Left ventricle myocardium inferior (tissue), 1 donor: ENCODE measurements at regions not wholly inside any gene's neighbourhood (a gene's known extent, or its start where the extent isn't known, plus 50 kb on each side); places are given as distances from the start of the nearest gene placed in this dataset.
A peak's percentile ranks its signal among the peaks of the same experiment; 100 is the strongest.

Experiments used
- DNase-seq: peaks from one replicate; pipeline ENCODE4 v3.0.0-alpha.2; 2020
- H3K27ac ChIP-seq: fragments of 200-600 bp; replicated peaks from 2 replicates; pipeline ENCODE4 v1.8.0; 2021
- H3K27me3 ChIP-seq: fragments of 200-600 bp; 2 replicates; pipeline ENCODE4 v1.8.0; 2021; ENCODE audit warnings: low read depth
- H3K36me3 ChIP-seq: fragments of 200-600 bp; 2 replicates; pipeline ENCODE4 v1.8.0; 2021
- H3K4me1 ChIP-seq: fragments of 200-600 bp; 2 replicates; pipeline ENCODE4 v1.8.0; 2021
- H3K4me3 ChIP-seq: fragments of 200-600 bp; 2 replicates; pipeline ENCODE4 v1.8.0; 2021; ENCODE audit warnings: mild to moderate bottlenecking, moderate library complexity
- H3K9me3 ChIP-seq: fragments of 200-600 bp; replicated peaks from 2 replicates; pipeline ENCODE4 v1.8.0; 2021
- intact Hi-C: fragments of 100-400 bp; cut with micrococcal nuclease; formaldehyde crosslinking; loops from one replicate; pipeline ENCODE4 v1.11.0; 2022
- TF ChIP-seq, protein P1 (sequence below): fragments of 200-600 bp; IDR thresholded peaks from 2 replicates; pipeline ENCODE4 v1.8.0; 2021; ENCODE audit warnings: antibody characterized with exemption, mild to moderate bottlenecking, borderline replicate concordance
- donor health status: DM: no; HTN: yes; CAD: no; lungs with severe emphysema.

DNA sequence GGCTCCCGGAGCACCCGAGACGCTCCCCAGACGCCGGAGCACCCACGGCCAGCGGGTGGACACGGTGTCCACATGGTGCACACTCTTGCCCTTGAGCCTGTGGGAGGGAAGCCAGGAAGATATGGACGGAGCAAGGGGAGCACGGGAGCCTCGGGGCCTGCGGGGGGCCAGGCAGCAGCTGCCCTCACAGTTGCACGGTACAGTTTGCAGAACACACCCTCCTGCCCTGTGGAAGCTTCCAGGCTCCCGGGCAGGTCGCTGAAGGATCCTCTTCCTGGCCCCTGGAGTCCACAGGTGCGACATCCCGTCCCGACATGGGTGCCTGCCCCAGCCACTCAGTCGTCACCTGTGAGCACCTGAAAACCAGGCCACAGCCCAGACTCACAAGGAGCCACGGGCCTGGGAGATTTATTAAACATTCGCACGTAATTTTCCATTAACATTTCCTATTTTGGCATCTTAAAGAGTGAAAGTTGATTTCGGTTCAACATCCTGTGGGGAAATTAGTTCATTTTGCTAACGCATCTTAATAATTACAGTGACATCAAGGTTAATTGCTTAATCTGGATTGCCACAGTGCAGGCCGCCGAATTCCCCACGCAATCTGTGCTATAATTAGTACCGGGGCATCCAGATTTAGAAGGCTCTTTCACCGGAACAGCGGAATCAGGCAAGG, 253.3 kb downstream of the BRD1 start:
- H3K36me3 ChIP-seq: no peaks in the 10 kb centered on the region
- H3K27ac ChIP-seq: peak overlapping the region; percentile 91

DNA sequence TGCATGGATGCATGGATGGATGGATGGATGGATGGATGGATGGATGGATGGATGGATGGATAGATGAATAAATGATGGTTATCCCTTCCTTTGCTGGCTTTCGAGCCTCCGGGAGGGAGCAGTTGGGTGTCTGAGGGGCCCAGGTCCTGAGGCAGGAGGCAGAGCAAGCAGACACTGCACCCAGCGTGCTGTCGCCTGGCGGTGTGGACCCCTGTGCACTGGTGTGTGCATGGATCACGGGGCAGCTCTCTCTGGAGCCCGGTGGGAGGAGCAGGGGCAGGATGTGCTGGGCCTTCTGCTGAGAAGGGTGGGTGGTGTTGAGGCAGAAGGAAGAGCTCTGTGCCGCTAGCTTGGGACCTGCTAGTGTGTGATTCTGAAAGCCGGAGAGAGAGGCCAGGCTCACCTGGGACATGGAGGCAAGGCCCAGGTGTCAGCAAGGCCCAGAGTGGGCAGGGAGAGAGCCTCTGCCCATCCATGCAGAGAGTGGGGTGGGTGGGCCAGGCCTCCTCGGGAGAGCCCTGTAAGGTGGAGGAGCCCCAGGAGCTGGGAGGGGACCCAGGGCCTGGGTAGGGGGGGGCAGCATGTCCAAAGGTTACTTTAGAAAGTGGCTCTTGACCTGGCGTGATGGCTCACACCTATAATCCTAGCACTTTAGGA, 254.4 kb downstream of the BRD1 start:
- TF ChIP-seq, protein P1, sequence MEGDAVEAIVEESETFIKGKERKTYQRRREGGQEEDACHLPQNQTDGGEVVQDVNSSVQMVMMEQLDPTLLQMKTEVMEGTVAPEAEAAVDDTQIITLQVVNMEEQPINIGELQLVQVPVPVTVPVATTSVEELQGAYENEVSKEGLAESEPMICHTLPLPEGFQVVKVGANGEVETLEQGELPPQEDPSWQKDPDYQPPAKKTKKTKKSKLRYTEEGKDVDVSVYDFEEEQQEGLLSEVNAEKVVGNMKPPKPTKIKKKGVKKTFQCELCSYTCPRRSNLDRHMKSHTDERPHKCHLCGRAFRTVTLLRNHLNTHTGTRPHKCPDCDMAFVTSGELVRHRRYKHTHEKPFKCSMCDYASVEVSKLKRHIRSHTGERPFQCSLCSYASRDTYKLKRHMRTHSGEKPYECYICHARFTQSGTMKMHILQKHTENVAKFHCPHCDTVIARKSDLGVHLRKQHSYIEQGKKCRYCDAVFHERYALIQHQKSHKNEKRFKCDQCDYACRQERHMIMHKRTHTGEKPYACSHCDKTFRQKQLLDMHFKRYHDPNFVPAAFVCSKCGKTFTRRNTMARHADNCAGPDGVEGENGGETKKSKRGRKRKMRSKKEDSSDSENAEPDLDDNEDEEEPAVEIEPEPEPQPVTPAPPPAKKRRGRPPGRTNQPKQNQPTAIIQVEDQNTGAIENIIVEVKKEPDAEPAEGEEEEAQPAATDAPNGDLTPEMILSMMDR: no peak
- peaks cover 7% of the 10 kb centered on the region for H3K27me3 ChIP-seq
- no peaks in the 10 kb centered on the region for H3K9me3 ChIP-seq
- peaks cover 3% of the 10 kb centered on the region for H3K4me1 ChIP-seq
- DNase-seq: no peak
- intact Hi-C loops: no loop called here
- H3K4me3 ChIP-seq: no peak overlapping the region
- H3K36me3 ChIP-seq: no peaks in the 10 kb centered on the region
- no peak overlapping the region for H3K27ac ChIP-seq

More for the DNA sequence above, 253.3 kb downstream of the BRD1 start:
- peaks cover 3% of the 10 kb centered on the region for H3K4me1 ChIP-seq
- TF ChIP-seq, protein P1: no peak
- DNase-seq: no peak
- peaks cover 5% of the 10 kb centered on the region for H3K9me3 ChIP-seq
- intact Hi-C loops: no loop called here
- peak overlapping the region; percentile 56 for H3K4me3 ChIP-seq
- H3K27me3 ChIP-seq: peaks cover 7% of the 10 kb centered on the region

DNA sequence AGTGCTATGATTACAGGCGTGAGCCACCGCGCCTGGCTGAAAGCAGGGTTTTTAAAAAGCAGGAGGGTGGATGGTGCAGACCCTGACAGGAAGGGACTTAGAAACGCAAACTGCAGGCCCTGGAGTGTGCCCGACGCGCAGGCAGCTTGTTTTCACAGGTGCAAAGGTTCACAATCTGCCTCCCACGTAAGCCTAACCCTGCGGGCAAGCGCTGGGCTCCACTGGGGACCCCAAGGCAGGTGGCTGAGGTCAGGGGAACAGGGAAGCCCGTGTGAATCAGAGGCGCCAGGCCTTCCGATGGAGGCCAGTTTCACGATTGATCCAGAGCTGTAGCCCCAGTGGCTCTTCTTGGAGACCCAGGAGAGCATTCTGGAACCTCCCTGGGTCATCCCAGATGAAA, 256.3 kb downstream of the BRD1 start:
- Histone ChIP-seq H3K27ac (no peak overlapping the region), H3K4me3 (no peak overlapping the region), H3K27me3 (peaks cover 7% of the 10 kb centered on the region), H3K9me3 (no peaks in the 10 kb centered on the region), H3K36me3 (no peaks in the 10 kb centered on the region), H3K4me1 (peaks cover 3% of the 10 kb centered on the region)
- TF ChIP-seq, protein P1: no peak
- intact Hi-C loops: no loop called here
- no peak for DNase-seq

DNA sequence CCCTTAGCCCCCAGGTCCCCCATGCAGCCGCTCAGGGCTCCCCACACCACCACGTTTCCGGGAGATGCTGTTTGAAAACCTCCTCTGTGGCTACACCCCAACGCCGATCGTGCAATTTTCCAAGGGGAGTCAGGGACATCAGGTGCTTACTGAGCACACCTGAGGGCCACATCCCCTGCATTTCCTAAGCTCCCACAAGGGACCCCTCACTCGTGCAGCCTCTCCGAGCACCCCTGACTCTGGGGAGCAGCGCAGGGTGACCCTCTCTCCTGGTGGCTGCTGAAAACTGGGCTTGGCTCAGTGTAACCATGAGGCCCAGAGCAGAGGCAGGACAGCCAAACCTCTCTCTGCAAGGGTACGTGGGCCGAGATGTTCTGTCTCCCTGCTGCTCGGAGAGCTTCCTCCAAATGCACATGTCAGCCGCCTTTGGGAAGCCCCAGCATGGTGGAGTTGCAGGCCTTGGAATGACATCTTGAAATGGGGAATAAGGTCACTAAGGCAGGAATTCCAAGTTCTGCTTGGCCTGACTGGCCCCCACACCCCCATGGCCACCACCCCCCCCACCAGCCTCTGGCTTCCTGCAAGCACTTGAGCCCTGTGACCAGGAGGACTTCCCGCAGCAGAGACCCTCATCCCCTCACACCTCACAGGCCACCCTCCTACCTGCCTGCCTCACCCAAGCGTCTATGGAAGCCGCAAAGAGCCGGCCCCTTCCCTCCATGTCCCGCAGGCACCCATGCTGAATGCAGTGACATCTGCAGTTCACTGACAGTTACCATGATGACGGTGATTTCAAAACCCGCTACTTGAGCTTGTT, 257.4 kb downstream of the BRD1 start:
- peaks cover 3% of the 10 kb centered on the region for H3K4me1 ChIP-seq
- H3K27ac ChIP-seq: no peak overlapping the region
- TF ChIP-seq, protein P1: no peak
- no peaks in the 10 kb centered on the region for H3K9me3 ChIP-seq
- H3K27me3 ChIP-seq: peaks cover 14% of the 10 kb centered on the region
- no peak for DNase-seq
- intact Hi-C loops: no loop called here
- no peaks in the 10 kb centered on the region for H3K36me3 ChIP-seq
- H3K4me3 ChIP-seq: no peak overlapping the region

DNA sequence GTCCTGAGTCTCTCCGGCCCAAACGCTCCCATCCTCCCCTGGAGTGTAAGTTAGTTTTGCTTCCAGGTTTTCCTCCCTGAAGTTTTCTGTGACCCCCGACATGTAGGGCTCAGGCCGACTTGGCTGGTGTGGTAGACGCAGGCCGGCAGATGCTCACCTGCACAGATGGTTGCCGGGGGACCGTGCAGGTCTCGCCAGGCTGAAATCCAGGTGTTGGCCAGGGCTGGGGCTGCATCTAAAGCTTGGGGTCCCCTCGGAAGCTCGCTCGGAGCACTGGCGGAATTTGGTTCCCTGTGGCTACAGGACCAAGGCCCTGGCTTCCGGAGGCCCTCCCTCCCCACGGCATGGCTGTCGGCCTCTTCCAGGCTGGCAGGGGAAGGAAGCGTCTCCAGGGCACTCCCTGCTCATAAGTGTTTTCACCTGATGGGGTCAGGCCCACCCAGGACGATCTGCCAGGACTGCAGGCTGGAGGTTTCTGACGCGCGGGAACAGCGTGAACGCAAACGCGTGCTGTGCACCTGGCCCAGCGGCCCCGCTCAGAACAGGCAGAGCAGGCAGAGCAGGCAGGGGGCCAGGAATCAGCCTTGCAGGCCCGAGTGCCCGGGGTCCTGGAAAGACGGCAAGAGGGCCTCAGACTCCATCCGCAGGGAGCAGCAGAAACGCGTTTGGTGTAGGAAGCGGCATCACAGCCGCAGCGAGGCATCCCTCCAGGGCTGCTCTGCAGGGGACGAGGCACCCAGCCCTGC, 258.2 kb downstream of the BRD1 start:
- H3K4me3 ChIP-seq: no peak overlapping the region
- H3K27ac ChIP-seq: no peak overlapping the region
- H3K9me3 ChIP-seq: no peaks in the 10 kb centered on the region
- DNase-seq: no peak
- TF ChIP-seq, protein P1: no peak
- intact Hi-C loops: no loop called here
- H3K4me1 ChIP-seq: no peaks in the 10 kb centered on the region
- H3K27me3 ChIP-seq: peaks cover 21% of the 10 kb centered on the region
- no peaks in the 10 kb centered on the region for H3K36me3 ChIP-seq
